ENCODE measurements at regions not wholly inside any gene's neighbourhood (a gene's known extent, or its start where the extent isn't known, plus 50 kb on each side); places are given as distances from the start of the nearest gene placed in this dataset.
"Not testable (repeated sequence)": the region's sequence is repeated elsewhere in the genome, so short reads cannot be mapped to it uniquely, and the experiment has no call there.

- H3K36me3 ChIP-seq = no peaks in the 10 kb centered on the region
- no peak overlapping the region for H3K27ac ChIP-seq
- H3K27me3 ChIP-seq = peaks cover 26% of the 10 kb centered on the region
- no peak overlapping the region for H3K4me3 ChIP-seq
- ATAC-seq (no peak), DNase-seq (no peak)
- intact Hi-C loops (cut with DNase I) = no loop called here
- H3K9me3 ChIP-seq = no peaks in the 10 kb centered on the region
- TF ChIP-seq, protein P1, sequence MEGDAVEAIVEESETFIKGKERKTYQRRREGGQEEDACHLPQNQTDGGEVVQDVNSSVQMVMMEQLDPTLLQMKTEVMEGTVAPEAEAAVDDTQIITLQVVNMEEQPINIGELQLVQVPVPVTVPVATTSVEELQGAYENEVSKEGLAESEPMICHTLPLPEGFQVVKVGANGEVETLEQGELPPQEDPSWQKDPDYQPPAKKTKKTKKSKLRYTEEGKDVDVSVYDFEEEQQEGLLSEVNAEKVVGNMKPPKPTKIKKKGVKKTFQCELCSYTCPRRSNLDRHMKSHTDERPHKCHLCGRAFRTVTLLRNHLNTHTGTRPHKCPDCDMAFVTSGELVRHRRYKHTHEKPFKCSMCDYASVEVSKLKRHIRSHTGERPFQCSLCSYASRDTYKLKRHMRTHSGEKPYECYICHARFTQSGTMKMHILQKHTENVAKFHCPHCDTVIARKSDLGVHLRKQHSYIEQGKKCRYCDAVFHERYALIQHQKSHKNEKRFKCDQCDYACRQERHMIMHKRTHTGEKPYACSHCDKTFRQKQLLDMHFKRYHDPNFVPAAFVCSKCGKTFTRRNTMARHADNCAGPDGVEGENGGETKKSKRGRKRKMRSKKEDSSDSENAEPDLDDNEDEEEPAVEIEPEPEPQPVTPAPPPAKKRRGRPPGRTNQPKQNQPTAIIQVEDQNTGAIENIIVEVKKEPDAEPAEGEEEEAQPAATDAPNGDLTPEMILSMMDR (IDR thresholded peaks at IDR 0.05) = no peak
- H3K4me1 ChIP-seq = no peaks in the 10 kb centered on the region
These were observed 173.9 kb upstream of the PPP1R26 start for GRCh38 chr9:135305546-135306180.

- intact Hi-C loops (cut with DNase I) = no loop called here
- TF ChIP-seq, protein P1 (IDR thresholded peaks at IDR 0.05) = no peak
These were observed 172.9 kb upstream of the PPP1R26 start for GRCh38 chr9:135306699-135307098.

GRCh38 chr9:135307300-135307699 is 172.3 kb upstream of the PPP1R26 start:
- intact Hi-C loops (cut with DNase I) = no loop called here
- TF ChIP-seq, protein P1 (IDR thresholded peaks at IDR 0.05) = no peak
- DNase-seq = no peak
- ATAC-seq = no peak
- Histone ChIP-seq H3K4me1 (no peaks in the 10 kb centered on the region), H3K36me3 (no peaks in the 10 kb centered on the region), H3K9me3 (no peaks in the 10 kb centered on the region), H3K27me3 (peaks cover 22% of the 10 kb centered on the region), H3K27ac (no peak overlapping the region), H3K4me3 (no peak overlapping the region)

More at GRCh38 chr9:135306699-135307098, 172.9 kb upstream of the PPP1R26 start:
- Histone ChIP-seq H3K4me1 (no peaks in the 10 kb centered on the region), H3K36me3 (no peaks in the 10 kb centered on the region), H3K4me3 (no peak overlapping the region), H3K27ac (no peak overlapping the region), H3K27me3 (peaks cover 28% of the 10 kb centered on the region), H3K9me3 (no peaks in the 10 kb centered on the region)
- ATAC-seq (no peak), DNase-seq (no peak)

DNA sequence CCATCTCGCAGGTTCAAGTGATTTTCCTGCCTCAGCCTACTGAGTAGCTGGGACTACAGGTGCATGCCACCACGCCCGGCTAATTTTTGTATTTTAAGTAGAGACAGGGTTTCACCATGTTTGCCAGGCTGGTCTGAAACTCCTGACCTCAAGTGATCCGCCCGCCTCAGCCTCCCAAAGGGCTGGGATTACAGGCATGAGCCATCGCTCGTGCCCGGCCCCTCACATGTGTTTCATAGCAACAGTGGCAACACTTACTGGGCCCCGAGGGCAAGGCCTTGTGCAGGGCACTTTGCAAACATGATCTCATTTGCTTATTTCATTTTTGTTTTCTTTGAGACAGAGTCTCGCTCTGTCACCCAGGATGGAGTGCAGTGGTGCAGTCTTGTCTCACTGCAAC is 171.7 kb upstream of the PPP1R26 start:
- H3K27ac ChIP-seq; H3K4me3 ChIP-seq; ATAC-seq; H3K9me3 ChIP-seq; H3K36me3 ChIP-seq; intact Hi-C loops (cut with DNase I); DNase-seq; H3K4me1 ChIP-seq: not testable (repeated sequence)
- H3K27me3 ChIP-seq = peaks cover 18% of the 10 kb centered on the region

GRCh38 chr9:135308821-135309762 is 170.5 kb upstream of the PPP1R26 start:
- DNase-seq = no peak
- Histone ChIP-seq H3K36me3 (no peaks in the 10 kb centered on the region), H3K9me3 (peaks cover 4% of the 10 kb centered on the region), H3K4me1 (no peaks in the 10 kb centered on the region), H3K4me3 (no peak overlapping the region), H3K27me3 (peaks cover 25% of the 10 kb centered on the region), H3K27ac (no peak overlapping the region)
- intact Hi-C loops (cut with DNase I) = no loop called here
- TF ChIP-seq, protein P1 (IDR thresholded peaks at IDR 0.05) = no peak
- ATAC-seq = peak; percentile 15

- ATAC-seq = peak; percentile 9
- Histone ChIP-seq H3K36me3 (no peaks in the 10 kb centered on the region), H3K9me3 (peaks cover 4% of the 10 kb centered on the region), H3K4me3 (no peak overlapping the region), H3K27ac (no peak overlapping the region), H3K27me3 (peaks cover 29% of the 10 kb centered on the region), H3K4me1 (no peaks in the 10 kb centered on the region)
- DNase-seq = no peak
- TF ChIP-seq, protein P1 (IDR thresholded peaks at IDR 0.05) = no peak
- intact Hi-C loops (cut with DNase I) = no loop called here
These were observed 169.8 kb upstream of the PPP1R26 start for GRCh38 chr9:135309763-135310125.
